ENCODE measurements at regions not wholly inside any gene's neighbourhood (a gene's known extent, or its start where the extent isn't known, plus 50 kb on each side); places are given as distances from the start of the nearest gene placed in this dataset.

DNA sequence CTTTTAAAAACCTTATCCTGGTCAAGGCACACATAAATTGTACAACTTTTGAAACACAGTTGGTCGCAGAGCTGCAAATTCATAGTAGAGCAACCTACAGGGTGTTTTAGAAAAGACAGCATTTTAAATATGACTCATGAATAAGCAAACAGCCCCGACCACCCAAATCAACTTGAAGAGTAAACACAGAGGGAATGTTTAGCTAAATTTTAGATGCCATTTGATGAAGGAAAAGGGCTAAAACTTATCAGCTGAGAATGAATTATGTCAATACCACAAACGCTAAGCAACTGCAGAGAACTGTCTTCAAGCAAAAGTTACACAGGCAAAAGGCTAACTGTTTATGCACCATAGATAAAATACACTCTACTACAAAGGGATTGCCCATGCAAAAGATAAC, 427.5 kb upstream of the PSMD7 start:
- Histone ChIP-seq H3K9ac (ENCODE audit: insufficient read depth in 1 of 2, low read length in 2 of 2) (no peak overlapping the region), H3K36me3 (ENCODE audit: control insufficient read depth in 4 of 4, insufficient read depth in 4 of 4, low read length in 4 of 4) (no peaks in the 10 kb centered on the region), H3K27ac (ENCODE audit: low read depth in 1 of 2, low read length in 1 of 2) (no peak overlapping the region), H3K4me3 (no peak overlapping the region), H3K27me3 (ENCODE audit: control insufficient read depth in 3 of 3, insufficient read depth in 3 of 3, low read length in 2 of 3) (no peaks in the 10 kb centered on the region), H3K4me1 (ENCODE audit: control insufficient read depth in 5 of 5, insufficient read depth in 5 of 5, low read length in 5 of 5) (peaks cover 0 to 19% (median 5%) of the 10 kb centered on the region in 5 donors), H3K9me3 (ENCODE audit: control insufficient read depth in 4 of 4, insufficient read depth in 3 of 4, low read length in 3 of 4) (peaks cover 0 to 2% (median 0%) of the 10 kb centered on the region in 4 donors)
- DNase-seq (peak; percentile 25 to 84 (median 79)), ATAC-seq (ENCODE audit: insufficient read depth, low FRiP score) (no peak)
- WGBS, 2 donors, result 51 to 66% methylated on average over 3 of the region's 3 CpGs
- TF ChIP-seq, protein P1, sequence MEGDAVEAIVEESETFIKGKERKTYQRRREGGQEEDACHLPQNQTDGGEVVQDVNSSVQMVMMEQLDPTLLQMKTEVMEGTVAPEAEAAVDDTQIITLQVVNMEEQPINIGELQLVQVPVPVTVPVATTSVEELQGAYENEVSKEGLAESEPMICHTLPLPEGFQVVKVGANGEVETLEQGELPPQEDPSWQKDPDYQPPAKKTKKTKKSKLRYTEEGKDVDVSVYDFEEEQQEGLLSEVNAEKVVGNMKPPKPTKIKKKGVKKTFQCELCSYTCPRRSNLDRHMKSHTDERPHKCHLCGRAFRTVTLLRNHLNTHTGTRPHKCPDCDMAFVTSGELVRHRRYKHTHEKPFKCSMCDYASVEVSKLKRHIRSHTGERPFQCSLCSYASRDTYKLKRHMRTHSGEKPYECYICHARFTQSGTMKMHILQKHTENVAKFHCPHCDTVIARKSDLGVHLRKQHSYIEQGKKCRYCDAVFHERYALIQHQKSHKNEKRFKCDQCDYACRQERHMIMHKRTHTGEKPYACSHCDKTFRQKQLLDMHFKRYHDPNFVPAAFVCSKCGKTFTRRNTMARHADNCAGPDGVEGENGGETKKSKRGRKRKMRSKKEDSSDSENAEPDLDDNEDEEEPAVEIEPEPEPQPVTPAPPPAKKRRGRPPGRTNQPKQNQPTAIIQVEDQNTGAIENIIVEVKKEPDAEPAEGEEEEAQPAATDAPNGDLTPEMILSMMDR (IDR thresholded peaks at IDR 0.05; ENCODE audit: control extremely low read depth, extremely low read depth), result no peak

DNA sequence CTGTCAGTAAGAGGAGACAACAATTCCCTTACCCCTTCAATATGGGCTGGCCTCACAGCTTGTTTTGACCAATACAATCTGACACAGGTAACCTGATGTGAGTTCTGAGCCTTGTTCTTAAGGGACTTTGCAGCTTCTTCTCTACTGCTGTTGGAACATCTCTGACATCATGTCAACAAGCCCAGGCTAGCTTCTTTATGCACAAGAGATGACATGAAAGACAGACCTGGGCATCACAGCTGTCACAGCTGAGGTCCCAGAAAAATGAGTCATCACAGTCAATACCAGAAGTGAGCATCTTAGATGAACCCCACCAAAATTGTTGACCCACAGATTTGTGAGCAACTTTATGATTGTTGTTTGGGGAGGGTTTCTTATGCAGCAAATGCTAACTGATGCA, 431.7 kb upstream of the PSMD7 start:
- no peak for ATAC-seq (ENCODE audit: insufficient read depth, low FRiP score)
- no peak for DNase-seq
- Histone ChIP-seq H3K9me3 (ENCODE audit: control insufficient read depth in 4 of 4, insufficient read depth in 3 of 4, low read length in 3 of 4) (peaks cover 0 to 2% (median 0%) of the 10 kb centered on the region in 4 donors), H3K27me3 (ENCODE audit: control insufficient read depth in 3 of 3, insufficient read depth in 3 of 3, low read length in 2 of 3) (no peaks in the 10 kb centered on the region), H3K36me3 (ENCODE audit: control insufficient read depth in 4 of 4, insufficient read depth in 4 of 4, low read length in 4 of 4) (no peaks in the 10 kb centered on the region), H3K4me3 (no peak overlapping the region), H3K9ac (ENCODE audit: insufficient read depth in 1 of 2, low read length in 2 of 2) (no peak overlapping the region), H3K27ac (ENCODE audit: low read depth in 1 of 2, low read length in 1 of 2) (no peak overlapping the region), H3K4me1 (ENCODE audit: control insufficient read depth in 5 of 5, insufficient read depth in 5 of 5, low read length in 5 of 5) (peaks cover 0 to 11% (median 0%) of the 10 kb centered on the region in 5 donors)
- TF ChIP-seq, protein P1 (IDR thresholded peaks at IDR 0.05; ENCODE audit: control extremely low read depth, extremely low read depth), result no peak

DNA sequence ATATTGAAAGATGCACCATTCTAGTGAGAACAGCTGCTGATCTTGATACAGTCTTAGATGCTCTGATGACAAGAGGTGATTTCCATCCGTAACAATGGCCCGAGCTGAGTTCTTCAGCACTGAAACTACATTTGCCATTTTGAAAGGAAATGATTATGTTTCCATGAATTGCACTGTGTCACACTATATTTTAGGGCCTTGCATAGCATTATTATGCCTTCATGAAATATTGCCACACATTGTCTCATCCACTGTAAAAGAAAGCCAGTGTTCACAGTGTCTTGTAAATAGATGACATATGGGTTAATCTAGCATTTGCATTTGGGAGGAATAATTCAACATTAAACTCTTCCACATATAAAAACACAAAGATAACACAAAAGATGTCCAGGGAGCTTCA, 438.3 kb upstream of the PSMD7 start:
- H3K36me3 ChIP-seq (ENCODE audit: control insufficient read depth in 4 of 4, insufficient read depth in 4 of 4, low read length in 4 of 4), result no peaks in the 10 kb centered on the region
- no peak overlapping the region for H3K27ac ChIP-seq (ENCODE audit: low read depth in 1 of 2, low read length in 1 of 2)
- H3K9me3 ChIP-seq (ENCODE audit: control insufficient read depth in 4 of 4, insufficient read depth in 3 of 4, low read length in 3 of 4), result no peaks in the 10 kb centered on the region
- no peaks in the 10 kb centered on the region for H3K4me1 ChIP-seq (ENCODE audit: control insufficient read depth in 5 of 5, insufficient read depth in 5 of 5, low read length in 5 of 5)
- no peak overlapping the region for H3K4me3 ChIP-seq
- H3K27me3 ChIP-seq (ENCODE audit: control insufficient read depth in 3 of 3, insufficient read depth in 3 of 3, low read length in 2 of 3), result no peaks in the 10 kb centered on the region
- WGBS, 2 donors, result 90 to 95% methylated on average over 2 of the region's 2 CpGs
- H3K9ac ChIP-seq (ENCODE audit: insufficient read depth in 1 of 2, low read length in 2 of 2), result no peak overlapping the region
- ATAC-seq (ENCODE audit: insufficient read depth, low FRiP score) (no peak), DNase-seq (no peak)
- TF ChIP-seq, protein P1 (IDR thresholded peaks at IDR 0.05; ENCODE audit: control extremely low read depth, extremely low read depth), result no peak

DNA sequence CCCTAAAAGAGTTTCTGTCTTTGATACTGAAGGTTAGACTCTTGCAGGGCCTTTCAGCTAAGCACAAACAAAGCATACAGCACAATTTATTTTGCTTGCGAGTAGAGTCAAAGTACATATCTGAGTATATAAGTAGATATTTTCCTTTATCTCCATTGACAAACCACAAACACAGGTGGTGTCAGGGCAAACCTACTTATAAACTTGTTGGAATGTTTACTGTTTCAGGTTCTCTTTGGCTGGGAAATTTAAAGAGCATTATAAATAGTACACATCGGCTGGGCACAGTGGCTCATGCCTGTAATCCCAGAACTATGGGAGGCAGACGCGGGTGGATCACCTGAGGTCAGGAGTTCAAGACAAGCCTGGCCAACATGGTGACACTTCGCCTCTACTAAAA, 442.6 kb upstream of the PSMD7 start:
- H3K27ac ChIP-seq (ENCODE audit: low read depth in 1 of 2, low read length in 1 of 2), result no peak overlapping the region
- no peaks in the 10 kb centered on the region for H3K4me1 ChIP-seq (ENCODE audit: control insufficient read depth in 5 of 5, insufficient read depth in 5 of 5, low read length in 5 of 5)
- ATAC-seq (ENCODE audit: insufficient read depth, low FRiP score) (no peak), DNase-seq (no peak)
- no peaks in the 10 kb centered on the region for H3K36me3 ChIP-seq (ENCODE audit: control insufficient read depth in 4 of 4, insufficient read depth in 4 of 4, low read length in 4 of 4)
- no peaks in the 10 kb centered on the region for H3K9me3 ChIP-seq (ENCODE audit: control insufficient read depth in 4 of 4, insufficient read depth in 3 of 4, low read length in 3 of 4)
- H3K9ac ChIP-seq (ENCODE audit: insufficient read depth in 1 of 2, low read length in 2 of 2), result no peak overlapping the region
- no peaks in the 10 kb centered on the region for H3K27me3 ChIP-seq (ENCODE audit: control insufficient read depth in 3 of 3, insufficient read depth in 3 of 3, low read length in 2 of 3)
- WGBS, 2 donors, result 87 to 93% methylated on average over 5 of the region's 5 CpGs
- H3K4me3 ChIP-seq, result no peak overlapping the region
- TF ChIP-seq, protein P1 (IDR thresholded peaks at IDR 0.05; ENCODE audit: control extremely low read depth, extremely low read depth), result no peak

Measured in lung (tissue), 11 donors.